Activated T-cell treated with anti-CD3 and anti-CD28 coated beads for 24 hours (primary cell): ENCODE measurements at regions not wholly inside any gene's neighbourhood (a gene's known extent, or its start where the extent isn't known, plus 50 kb on each side); places are given as distances from the start of the nearest gene placed in this dataset.

Experiments
- DNase-seq: peaks from one replicate; pipeline ENCODE4 v3.0.0-alpha.2; 2020; ENCODE audit warnings: low read depth

GRCh38 chr2:120785228-120785966 is 49.7 kb downstream of the GLI2 start:
- no peak for DNase-seq

GRCh38 chr2:120786038-120786960 is 50.6 kb downstream of the GLI2 start:
- DNase-seq = no peak

- no peak for DNase-seq
These were observed 51.6 kb downstream of the GLI2 start for GRCh38 chr2:120787111-120787821.

GRCh38 chr2:120787822-120788700 is 52.4 kb downstream of the GLI2 start:
- no peak for DNase-seq

GRCh38 chr2:120791243-120791961 is 55.7 kb downstream of the GLI2 start:
- no peak for DNase-seq

GRCh38 chr2:120791962-120792297 is 56.3 kb downstream of the GLI2 start:
- DNase-seq = no peak

- no peak for DNase-seq
These were observed 58.2 kb downstream of the GLI2 start for GRCh38 chr2:120793682-120794403.

- DNase-seq = no peak
These were observed 59.0 kb downstream of the GLI2 start for GRCh38 chr2:120794716-120795115.

- DNase-seq = no peak
These were observed 60.4 kb downstream of the GLI2 start for GRCh38 chr2:120796094-120796493.

- DNase-seq = no peak
These were observed 62.0 kb downstream of the GLI2 start for GRCh38 chr2:120797421-120798221.

- DNase-seq = no peak
These were observed 63.0 kb downstream of the GLI2 start for GRCh38 chr2:120798567-120799247.

GRCh38 chr2:120802158-120802557 is 66.5 kb downstream of the GLI2 start:
- DNase-seq = no peak

- no peak for DNase-seq
These were observed 67.3 kb downstream of the GLI2 start for GRCh38 chr2:120802867-120803484.

- no peak for DNase-seq
These were observed 68.2 kb downstream of the GLI2 start for GRCh38 chr2:120803764-120804335.

- DNase-seq = no peak
These were observed 68.8 kb downstream of the GLI2 start for GRCh38 chr2:120804459-120804858.

GRCh38 chr2:120805011-120805410 is 69.3 kb downstream of the GLI2 start:
- DNase-seq = no peak

- no peak for DNase-seq
These were observed 69.9 kb downstream of the GLI2 start for GRCh38 chr2:120805602-120806001.

- DNase-seq = no peak
These were observed 72.1 kb downstream of the GLI2 start for GRCh38 chr2:120807751-120808150.
